MCF 10A (cell line): ENCODE measurements at regions not wholly inside any gene's neighbourhood (a gene's known extent, or its start where the extent isn't known, plus 50 kb on each side); places are given as distances from the start of the nearest gene placed in this dataset.
A peak's percentile ranks its signal among the peaks of the same experiment; 100 is the strongest.

ENCODE experiments used
- BruUV-seq: library from RNA; stranded (reverse); fragments of 400-500 nt; replicated peaks from 2 replicates; lab custom pipeline; 2021; lab: Mats Ljungman, UMichigan
- CTCF ChIA-PET: fragments of 300-600 bp; sonication (Branson Sonifier 250); formaldehyde crosslinking; extraction: SDS; loops from one replicate; lab custom pipeline; 2021; ENCODE audit warnings: antibody characterized with exemption, inconsistent platforms; lab: Yijun Ruan, JAX
- POLR2A ChIA-PET: fragments of 300-600, 350-650 bp; sonication (Branson Sonifier 250); formaldehyde crosslinking; extraction: SDS; loops from one replicate; lab custom pipeline; 2020; ENCODE audit warnings: antibody characterized with exemption, inconsistent platforms; lab: Yijun Ruan, JAX
- DNase-seq: peaks from one replicate; pipeline ENCODE4 v3.0.0-alpha.2; 2018; ENCODE audit not compliant: unreplicated experiment
- H3K27ac Mint-ChIP-seq: one replicate; pipeline ENCODE4 v1.8.0; 2022; ENCODE audit warnings: mild to moderate bottlenecking, low read depth, mixed read lengths; ENCODE audit not compliant: unreplicated experiment
- H3K27me3 Mint-ChIP-seq: one replicate; pipeline ENCODE4 v1.8.0; 2022; ENCODE audit warnings: mixed read lengths; ENCODE audit not compliant: insufficient read depth, unreplicated experiment
- H3K36me3 Mint-ChIP-seq: one replicate; pipeline ENCODE4 v1.8.0; 2022; ENCODE audit warnings: mild to moderate bottlenecking, moderate library complexity, mixed read lengths; ENCODE audit not compliant: insufficient read depth, unreplicated experiment
- H3K4me1 Mint-ChIP-seq: one replicate; pipeline ENCODE4 v1.8.0; 2022; ENCODE audit warnings: mixed read lengths; ENCODE audit not compliant: insufficient read depth, unreplicated experiment
- H3K4me3 Mint-ChIP-seq: one replicate; pipeline ENCODE4 v1.8.0; 2022; ENCODE audit warnings: mild to moderate bottlenecking, moderate library complexity, mixed read lengths; ENCODE audit not compliant: unreplicated experiment
- H3K9me3 Mint-ChIP-seq: one replicate; pipeline ENCODE4 v1.8.0; 2022; ENCODE audit warnings: mixed read lengths; ENCODE audit not compliant: unreplicated experiment
- intact Hi-C: fragments of 100-400 bp; cut with micrococcal nuclease; formaldehyde crosslinking; loops from 2 replicates; pipeline ENCODE4 v1.14.1; 2022
- TF ChIP-seq, protein P1 (sequence below): fragments of 200-600 bp; IDR thresholded peaks from one replicate; pipeline ENCODE4 v1.8.0; 2022; ENCODE audit warnings: antibody characterized with exemption, mild to moderate bottlenecking; ENCODE audit not compliant: unreplicated experiment

DNA sequence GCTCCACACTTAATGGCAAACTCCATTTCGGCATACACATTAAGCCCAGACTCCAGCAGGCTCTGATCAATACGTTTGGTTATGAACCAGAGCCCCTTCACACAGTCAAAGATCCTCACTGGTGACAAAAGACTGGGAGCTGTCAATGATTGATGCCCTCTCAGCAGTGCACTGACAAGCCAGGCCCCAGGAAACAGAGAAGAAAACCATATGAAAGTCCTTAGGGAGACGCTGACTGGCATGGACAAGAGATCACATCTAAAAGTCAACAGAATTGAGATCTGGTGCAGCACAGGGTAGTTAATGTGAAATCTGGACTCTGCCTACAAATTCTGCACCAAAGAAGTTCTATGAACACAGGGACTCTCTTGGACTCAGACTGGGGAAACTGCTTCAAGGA, 600.9 kb upstream of the NRP1 start:
- BruUV-seq: no TSS peak
- no peaks in the 10 kb centered on the region for H3K9me3 Mint-ChIP-seq
- TF ChIP-seq, protein P1, sequence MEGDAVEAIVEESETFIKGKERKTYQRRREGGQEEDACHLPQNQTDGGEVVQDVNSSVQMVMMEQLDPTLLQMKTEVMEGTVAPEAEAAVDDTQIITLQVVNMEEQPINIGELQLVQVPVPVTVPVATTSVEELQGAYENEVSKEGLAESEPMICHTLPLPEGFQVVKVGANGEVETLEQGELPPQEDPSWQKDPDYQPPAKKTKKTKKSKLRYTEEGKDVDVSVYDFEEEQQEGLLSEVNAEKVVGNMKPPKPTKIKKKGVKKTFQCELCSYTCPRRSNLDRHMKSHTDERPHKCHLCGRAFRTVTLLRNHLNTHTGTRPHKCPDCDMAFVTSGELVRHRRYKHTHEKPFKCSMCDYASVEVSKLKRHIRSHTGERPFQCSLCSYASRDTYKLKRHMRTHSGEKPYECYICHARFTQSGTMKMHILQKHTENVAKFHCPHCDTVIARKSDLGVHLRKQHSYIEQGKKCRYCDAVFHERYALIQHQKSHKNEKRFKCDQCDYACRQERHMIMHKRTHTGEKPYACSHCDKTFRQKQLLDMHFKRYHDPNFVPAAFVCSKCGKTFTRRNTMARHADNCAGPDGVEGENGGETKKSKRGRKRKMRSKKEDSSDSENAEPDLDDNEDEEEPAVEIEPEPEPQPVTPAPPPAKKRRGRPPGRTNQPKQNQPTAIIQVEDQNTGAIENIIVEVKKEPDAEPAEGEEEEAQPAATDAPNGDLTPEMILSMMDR: no peak
- H3K27me3 Mint-ChIP-seq: no peaks in the 10 kb centered on the region
- no peak for DNase-seq
- H3K36me3 Mint-ChIP-seq: no peaks in the 10 kb centered on the region
- H3K4me3 Mint-ChIP-seq: no peak overlapping the region
- intact Hi-C loops: no loop called here
- H3K27ac Mint-ChIP-seq: no peak overlapping the region
- no peaks in the 10 kb centered on the region for H3K4me1 Mint-ChIP-seq
- ChIA-PET CTCF (no interaction called here), POLR2A (no interaction called here)

- Mint-ChIP-seq H3K9me3 (no peaks in the 10 kb centered on the region), H3K36me3 (no peaks in the 10 kb centered on the region), H3K27me3 (no peaks in the 10 kb centered on the region), H3K4me1 (peaks cover 9% of the 10 kb centered on the region), H3K27ac (no peak overlapping the region), H3K4me3 (no peak overlapping the region)
- intact Hi-C loops: no loop called here
- ChIA-PET CTCF (no interaction called here), POLR2A (no interaction called here)
- no peak for DNase-seq
- BruUV-seq: no TSS peak
- TF ChIP-seq, protein P1: no peak
Measured at GRCh38 chr10:33930079-33930478, 595.6 kb upstream of the NRP1 start.

- CTCF ChIA-PET: interaction anchor here (0.7 kb wide), 1 partner anchor 300 kb away, joined by 3 read pairs; no protein-coding TSS in a partner anchor
- BruUV-seq: no TSS peak
- Mint-ChIP-seq H3K36me3 (no peaks in the 10 kb centered on the region), H3K9me3 (no peaks in the 10 kb centered on the region), H3K4me1 (peaks cover 9% of the 10 kb centered on the region), H3K27ac (peak overlapping the region; percentile 78), H3K4me3 (no peak overlapping the region), H3K27me3 (no peaks in the 10 kb centered on the region)
- TF ChIP-seq, protein P1: no peak
- POLR2A ChIA-PET: interaction anchor here (0.6 kb wide), 1 partner anchor 621 kb away, joined by 4 read pairs; no protein-coding TSS in a partner anchor
- DNase-seq: peak; percentile 93
- intact Hi-C loops: no loop called here
Measured at GRCh38 chr10:33927347-33927746, 592.9 kb upstream of the NRP1 start.

DNA sequence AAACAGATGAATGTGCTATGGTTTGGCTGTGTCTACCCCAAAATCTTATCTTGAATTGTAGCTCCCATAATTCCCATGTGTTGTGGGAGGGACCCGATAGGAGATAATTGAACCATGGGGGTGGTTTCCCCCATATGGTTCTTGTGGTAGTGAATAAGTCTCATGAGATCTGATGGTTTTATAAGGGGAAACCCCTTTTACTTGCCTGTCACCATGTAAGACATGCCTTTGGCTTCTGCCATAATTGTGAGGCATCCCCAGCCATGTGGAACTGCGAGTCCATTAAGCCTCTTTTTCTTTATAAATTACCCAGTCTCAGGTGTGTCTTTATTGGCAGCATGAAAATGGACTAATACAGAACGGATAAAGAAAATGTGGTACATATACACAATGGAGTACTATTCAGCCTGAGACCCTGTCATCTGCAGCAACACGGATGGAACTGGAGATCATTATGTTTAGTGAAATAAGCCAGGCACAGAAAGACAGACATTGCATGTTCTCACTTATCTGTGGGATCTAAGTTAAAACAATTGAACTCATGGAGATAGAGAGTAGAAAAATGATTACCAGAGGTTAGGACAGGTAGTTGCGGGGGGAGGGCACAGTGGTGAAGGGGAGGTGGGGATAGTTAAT, 587.6 kb upstream of the NRP1 start:
- POLR2A ChIA-PET: no interaction called here

More for the DNA sequence above, 587.6 kb upstream of the NRP1 start:
- no peak for DNase-seq
- BruUV-seq: no TSS peak
- Mint-ChIP-seq H3K36me3 (no peaks in the 10 kb centered on the region), H3K9me3 (no peaks in the 10 kb centered on the region), H3K4me3 (no peak overlapping the region), H3K27me3 (no peaks in the 10 kb centered on the region), H3K27ac (no peak overlapping the region), H3K4me1 (peaks cover 3% of the 10 kb centered on the region)
- TF ChIP-seq, protein P1: no peak
- intact Hi-C loops: no loop called here
- CTCF ChIA-PET: no interaction called here
